HUES6 (cell line): ENCODE measurements at regions not wholly inside any gene's neighbourhood (a gene's known extent, or its start where the extent isn't known, plus 50 kb on each side); places are given as distances from the start of the nearest gene placed in this dataset.

Experiments used
- H3K27ac ChIP-seq: 2 replicates; pipeline ENCODE4 v1.7.0; 2013; ENCODE audit warnings: low read depth, mild to moderate bottlenecking, low read length, inconsistent platforms
- H3K27me3 ChIP-seq: 2 replicates; pipeline ENCODE4 v1.6.1; 2013; ENCODE audit warnings: low read length; ENCODE audit not compliant: control insufficient read depth, insufficient read depth
- H3K36me3 ChIP-seq: 2 replicates; pipeline ENCODE4 v1.6.1; 2013; ENCODE audit warnings: low read length; ENCODE audit not compliant: control insufficient read depth, insufficient read depth
- H3K4me1 ChIP-seq: 2 replicates; pipeline ENCODE4 v1.6.1; 2013; ENCODE audit warnings: low read length; ENCODE audit not compliant: control insufficient read depth, insufficient read depth
- H3K4me3 ChIP-seq: 2 replicates; pipeline ENCODE4 v1.5.1; 2013; ENCODE audit warnings: low read depth, low read length
- H3K9ac ChIP-seq: one replicate; pipeline ENCODE4 v1.6.1; 2013; ENCODE audit warnings: mild to moderate bottlenecking, low read length
- H3K9me3 ChIP-seq: 2 replicates; pipeline ENCODE4 v1.6.1; 2013; ENCODE audit warnings: low read depth, low read length; ENCODE audit not compliant: control insufficient read depth, insufficient read depth

GRCh38 chr3:182201456-182202168 lies 489.9 kb downstream of the SOX2 start:
- Histone ChIP-seq H3K4me1 (peaks cover 14% of the 10 kb centered on the region), H3K9ac (no peak overlapping the region)

GRCh38 chr3:182212479-182213076 lies 500.9 kb downstream of the SOX2 start:
- no peak overlapping the region for H3K4me3 ChIP-seq
- H3K9me3 ChIP-seq: no peaks in the 10 kb centered on the region
- H3K36me3 ChIP-seq: no peaks in the 10 kb centered on the region
- no peak overlapping the region for H3K9ac ChIP-seq
- no peaks in the 10 kb centered on the region for H3K27me3 ChIP-seq
- no peak overlapping the region for H3K27ac ChIP-seq
- H3K4me1 ChIP-seq: peaks cover 23% of the 10 kb centered on the region

More at GRCh38 chr3:182201456-182202168, 489.9 kb downstream of the SOX2 start:
- no peaks in the 10 kb centered on the region for H3K36me3 ChIP-seq
- no peak overlapping the region for H3K27ac ChIP-seq
- no peaks in the 10 kb centered on the region for H3K27me3 ChIP-seq
- H3K4me3 ChIP-seq: no peak overlapping the region
- no peaks in the 10 kb centered on the region for H3K9me3 ChIP-seq

GRCh38 chr3:182214416-182214815 lies 502.7 kb downstream of the SOX2 start:
- H3K9ac ChIP-seq: no peak overlapping the region
- H3K4me3 ChIP-seq: no peak overlapping the region
- no peaks in the 10 kb centered on the region for H3K9me3 ChIP-seq
- no peak overlapping the region for H3K27ac ChIP-seq
- no peaks in the 10 kb centered on the region for H3K36me3 ChIP-seq
- H3K27me3 ChIP-seq: no peaks in the 10 kb centered on the region
- peaks cover 26% of the 10 kb centered on the region for H3K4me1 ChIP-seq

- Histone ChIP-seq H3K9ac (no peak overlapping the region), H3K27ac (no peak overlapping the region), H3K9me3 (no peaks in the 10 kb centered on the region), H3K36me3 (no peaks in the 10 kb centered on the region), H3K27me3 (no peaks in the 10 kb centered on the region), H3K4me3 (no peak overlapping the region), H3K4me1 (peaks cover 28% of the 10 kb centered on the region)
Observed at GRCh38 chr3:182215881-182216280, 504.2 kb downstream of the SOX2 start.

GRCh38 chr3:182216311-182216970 lies 504.7 kb downstream of the SOX2 start:
- H3K9ac ChIP-seq: no peak overlapping the region
- no peak overlapping the region for H3K27ac ChIP-seq
- H3K27me3 ChIP-seq: no peaks in the 10 kb centered on the region
- peaks cover 28% of the 10 kb centered on the region for H3K4me1 ChIP-seq
- no peak overlapping the region for H3K4me3 ChIP-seq
- H3K36me3 ChIP-seq: no peaks in the 10 kb centered on the region
- H3K9me3 ChIP-seq: no peaks in the 10 kb centered on the region

GRCh38 chr3:182220013-182220412 lies 508.3 kb downstream of the SOX2 start:
- H3K36me3 ChIP-seq: no peaks in the 10 kb centered on the region
- H3K9ac ChIP-seq: no peak overlapping the region
- no peak overlapping the region for H3K27ac ChIP-seq
- H3K27me3 ChIP-seq: no peaks in the 10 kb centered on the region
- peaks cover 18% of the 10 kb centered on the region for H3K4me1 ChIP-seq
- H3K9me3 ChIP-seq: 0 out of 2 replicates have a peak, but pooled peaks cover 3% of the 10 kb centered on the region
- no peak overlapping the region for H3K4me3 ChIP-seq

- Histone ChIP-seq H3K36me3 (no peaks in the 10 kb centered on the region), H3K4me3 (no peak overlapping the region), H3K27me3 (no peaks in the 10 kb centered on the region), H3K4me1 (peaks cover 18% of the 10 kb centered on the region), H3K27ac (no peak overlapping the region), H3K9ac (no peak overlapping the region), H3K9me3 (0 out of 2 replicates have a peak, but pooled peaks cover 3% of the 10 kb centered on the region)
Observed at GRCh38 chr3:182220471-182220870, 508.7 kb downstream of the SOX2 start.

GRCh38 chr3:182226995-182227394 lies 515.3 kb downstream of the SOX2 start:
- 0 out of 2 replicates have a peak, but pooled peaks cover 3% of the 10 kb centered on the region for H3K9me3 ChIP-seq
- H3K27ac ChIP-seq: no peak overlapping the region
- H3K36me3 ChIP-seq: no peaks in the 10 kb centered on the region
- no peak overlapping the region for H3K9ac ChIP-seq
- no peaks in the 10 kb centered on the region for H3K4me1 ChIP-seq
- H3K27me3 ChIP-seq: no peaks in the 10 kb centered on the region
- no peak overlapping the region for H3K4me3 ChIP-seq

- no peaks in the 10 kb centered on the region for H3K27me3 ChIP-seq
Observed at GRCh38 chr3:182233405-182233804, 521.7 kb downstream of the SOX2 start.

GRCh38 chr3:182233957-182234356 lies 522.2 kb downstream of the SOX2 start:
- no peaks in the 10 kb centered on the region for H3K9me3 ChIP-seq
- no peak overlapping the region for H3K4me3 ChIP-seq
- H3K27me3 ChIP-seq: no peaks in the 10 kb centered on the region
- 0 out of 2 replicates have a peak, but pooled peaks cover 4% of the 10 kb centered on the region for H3K4me1 ChIP-seq
- H3K36me3 ChIP-seq: no peaks in the 10 kb centered on the region
- no peak overlapping the region for H3K27ac ChIP-seq
- H3K9ac ChIP-seq: no peak overlapping the region

More at GRCh38 chr3:182233405-182233804, 521.7 kb downstream of the SOX2 start:
- H3K4me1 ChIP-seq: 0 out of 2 replicates have a peak, but pooled peaks cover 4% of the 10 kb centered on the region
- H3K27ac ChIP-seq: no peak overlapping the region
- H3K36me3 ChIP-seq: no peaks in the 10 kb centered on the region
- H3K9me3 ChIP-seq: no peaks in the 10 kb centered on the region
- H3K9ac ChIP-seq: no peak overlapping the region
- no peak overlapping the region for H3K4me3 ChIP-seq

- Histone ChIP-seq H3K9ac (no peak overlapping the region), H3K36me3 (no peaks in the 10 kb centered on the region), H3K9me3 (no peaks in the 10 kb centered on the region), H3K27me3 (no peaks in the 10 kb centered on the region), H3K4me1 (0 out of 2 replicates have a peak, but pooled peaks cover 4% of the 10 kb centered on the region), H3K27ac (no peak overlapping the region), H3K4me3 (no peak overlapping the region)
Observed at GRCh38 chr3:182234881-182235280, 523.2 kb downstream of the SOX2 start.
